NOMO-1 treated with dmso at 0.1 percent for 144 hours (cell line): ENCODE measurements at regions not wholly inside any gene's neighbourhood (a gene's known extent, or its start where the extent isn't known, plus 50 kb on each side); places are given as distances from the start of the nearest gene placed in this dataset.
"Not testable (repeated sequence)": the region's sequence is repeated elsewhere in the genome, so short reads cannot be mapped to it uniquely, and the experiment has no call there.

Experiments used
- DNase-seq: peaks from one replicate; lab custom pipeline; 2025; ENCODE audit not compliant: unreplicated experiment; lab: John Stamatoyannopoulos, UW

- no peak for DNase-seq
Observed at GRCh38 chr3:69491975-69492374, 106.1 kb upstream of the FRMD4B start.

- no peak for DNase-seq
Observed at GRCh38 chr3:69490971-69491370, 105.1 kb upstream of the FRMD4B start.

- DNase-seq = no peak
Observed at GRCh38 chr3:69490235-69490634, 104.3 kb upstream of the FRMD4B start.

GRCh38 chr3:69488026-69488425 is 102.1 kb upstream of the FRMD4B start:
- no peak for DNase-seq

- no peak for DNase-seq
Observed at GRCh38 chr3:69485489-69485888, 99.6 kb upstream of the FRMD4B start.

GRCh38 chr3:69484507-69485393 is 98.9 kb upstream of the FRMD4B start:
- no peak for DNase-seq

GRCh38 chr3:69483449-69483848 is 97.6 kb upstream of the FRMD4B start:
- no peak for DNase-seq

GRCh38 chr3:69480986-69481385 is 95.1 kb upstream of the FRMD4B start:
- DNase-seq = not testable (repeated sequence)

GRCh38 chr3:69474186-69474585 is 88.3 kb upstream of the FRMD4B start:
- no peak for DNase-seq

- DNase-seq = no peak
Observed at GRCh38 chr3:69472093-69472492, 86.2 kb upstream of the FRMD4B start.

GRCh38 chr3:69463531-69463930 is 77.6 kb upstream of the FRMD4B start:
- DNase-seq = no peak

GRCh38 chr3:69462826-69463100 is 76.9 kb upstream of the FRMD4B start:
- no peak for DNase-seq

- no peak for DNase-seq
Observed at GRCh38 chr3:69462022-69462825, 76.3 kb upstream of the FRMD4B start.

- no peak for DNase-seq
Observed at GRCh38 chr3:69460034-69460433, 74.1 kb upstream of the FRMD4B start.

GRCh38 chr3:69458803-69459365 is 73.0 kb upstream of the FRMD4B start:
- peak; percentile 62 for DNase-seq

GRCh38 chr3:69456631-69457030 is 70.7 kb upstream of the FRMD4B start:
- no peak for DNase-seq

- no peak for DNase-seq
Observed at GRCh38 chr3:69454204-69454787, 68.4 kb upstream of the FRMD4B start.

- DNase-seq = no peak
Observed at GRCh38 chr3:69452295-69452694, 66.4 kb upstream of the FRMD4B start.

- DNase-seq = no peak
Observed at GRCh38 chr3:69451594-69451993, 65.7 kb upstream of the FRMD4B start.

- no peak for DNase-seq
Observed at GRCh38 chr3:69448877-69449276, 63.0 kb upstream of the FRMD4B start.

GRCh38 chr3:69446402-69447072 is 60.6 kb upstream of the FRMD4B start:
- DNase-seq = no peak
